AG09319 (cell line): ENCODE measurements at regions not wholly inside any gene's neighbourhood (a gene's known extent, or its start where the extent isn't known, plus 50 kb on each side); places are given as distances from the start of the nearest gene placed in this dataset.

Source experiments
- DNase-seq: peaks from one replicate; pipeline ENCODE4 v3.0.0-alpha.2; 2010; ENCODE audit warnings: low read depth; ENCODE audit errors: extremely low read depth
- CTCF ChIP-seq: IDR thresholded peaks from 2 replicates; pipeline ENCODE4 v1.5.1; 2011; ENCODE audit warnings: low read depth, mild to moderate bottlenecking, inconsistent platforms, low read length, moderate library complexity

- TF ChIP-seq CTCF: no peak
- no peak for DNase-seq
These were observed 158.6 kb upstream of the TWIST2 start for GRCh38 chr2:238689331-238689730.

GRCh38 chr2:238689871-238690389 lies 158.0 kb upstream of the TWIST2 start:
- TF ChIP-seq CTCF: no peak
- no peak for DNase-seq

GRCh38 chr2:238690511-238690910 lies 157.4 kb upstream of the TWIST2 start:
- TF ChIP-seq CTCF: no peak
- DNase-seq: no peak

- peak; percentile 64 for DNase-seq
- TF ChIP-seq CTCF: no peak
These were observed 156.0 kb upstream of the TWIST2 start for GRCh38 chr2:238691596-238692491.

GRCh38 chr2:238692562-238692961 lies 155.3 kb upstream of the TWIST2 start:
- no peak for TF ChIP-seq CTCF
- no peak for DNase-seq

GRCh38 chr2:238693337-238694093 lies 154.4 kb upstream of the TWIST2 start:
- no peak for DNase-seq
- TF ChIP-seq CTCF: no peak
